SK-N-SH (cell line): ENCODE measurements at regions not wholly inside any gene's neighbourhood (a gene's known extent, or its start where the extent isn't known, plus 50 kb on each side); places are given as distances from the start of the nearest gene placed in this dataset.

ENCODE experiments used
- CTCF ChIA-PET: fragments of 300-600, 350-600 bp; formaldehyde crosslinking; extraction: SDS; loops from one replicate; lab custom pipeline; 2021; lab: Yijun Ruan, JAX
- POLR2A ChIA-PET: fragments of 350-600 bp; sonication (Branson Sonifier 250); formaldehyde crosslinking; extraction: SDS; loops from one replicate; lab custom pipeline; 2020; ENCODE audit warnings: antibody characterized with exemption, inconsistent platforms; lab: Yijun Ruan, JAX
- DNase-seq: peaks from one replicate; pipeline ENCODE4 v3.0.0; 2012
- H2AFZ ChIP-seq: fragments of 200-600 bp; sonication (generic); 2 replicates; pipeline ENCODE4 v1.8.1; 2016; ENCODE audit warnings: antibody characterized with exemption, mild to moderate bottlenecking, low read depth
- H3F3A ChIP-seq: fragments of 200-600 bp; sonication (generic); replicated peaks from 2 replicates; pipeline ENCODE3; 2016; ENCODE audit warnings: antibody characterized with exemption, mild to moderate bottlenecking; ENCODE audit not compliant: insufficient read depth
- H3K27ac ChIP-seq, 2 experiments: fragments of 200-500 bp in 1 of 2; fragments of 200-600 bp in 1 of 2; sonication (Bioruptor generic) in 1 of 2; sonication (generic), shearing (Covaris generic) in 1 of 2; 2 replicates each; pipeline versions ENCODE4 v1.5.1 to v1.6.1; 2014 to 2016; ENCODE audit warnings: low read depth in 2 of 2, inconsistent platforms in 1 of 2, low read length in 1 of 2, mild to moderate bottlenecking in 1 of 2, mixed read lengths in 1 of 2
- H3K27me3 ChIP-seq: fragments of 200-600 bp; sonication (generic), shearing (Covaris generic); 2 replicates; pipeline ENCODE4 v1.6.1; 2016; ENCODE audit warnings: mixed run types; ENCODE audit not compliant: insufficient read depth
- H3K36me3 ChIP-seq, 2 experiments: fragments of 200-500 bp in 1 of 2; fragments of 200-600 bp in 1 of 2; sonication (Bioruptor generic) in 1 of 2; sonication (generic) in 1 of 2; replicated peaks in 1 of 2; 2 replicates each; pipeline versions ENCODE3 to v1.5.1; 2014 to 2016; ENCODE audit warnings: low read length in 1 of 2, mild to moderate bottlenecking in 1 of 2; ENCODE audit not compliant: insufficient read depth in 2 of 2, control insufficient read depth in 1 of 2
- H3K4me1 ChIP-seq, 2 experiments: fragments of 200-500 bp in 1 of 2; fragments of 200-600 bp in 1 of 2; sonication (Bioruptor generic) in 1 of 2; sonication (generic), shearing (Covaris generic) in 1 of 2; 2 replicates each; pipeline versions ENCODE4 v1.5.1 to v1.6.1; 2014 to 2016; ENCODE audit warnings: low read depth in 1 of 2, low read length in 1 of 2, mixed run types in 1 of 2; ENCODE audit not compliant: insufficient read depth in 2 of 2, control insufficient read depth in 1 of 2
- H3K4me2 ChIP-seq: fragments of 200-600 bp; sonication (generic), shearing (Covaris generic); 2 replicates; pipeline ENCODE4 v1.6.1; 2017; ENCODE audit warnings: mixed run types
- H3K4me3 ChIP-seq, 2 experiments: fragments of 200-500 bp in 1 of 2; fragments of 200-600 bp in 1 of 2; sonication (Bioruptor generic) in 1 of 2; sonication (generic), shearing (Covaris generic) in 1 of 2; 2 replicates each; pipeline versions ENCODE4 v1.5.1 to v1.8.1; 2014 to 2016; ENCODE audit warnings: low read depth in 2 of 2, inconsistent platforms in 1 of 2, low read length in 1 of 2, mild to moderate bottlenecking in 1 of 2, mixed read lengths in 1 of 2, moderate library complexity in 1 of 2
- H3K79me2 ChIP-seq: fragments of 200-600 bp; sonication (generic); 2 replicates; pipeline ENCODE4 v1.8.1; 2017; ENCODE audit warnings: mild to moderate bottlenecking; ENCODE audit not compliant: insufficient read depth
- H3K9ac ChIP-seq: fragments of 200-600 bp; sonication (generic); 2 replicates; pipeline ENCODE4 v1.6.1; 2017; ENCODE audit warnings: mixed run types
- H3K9me2 ChIP-seq: fragments of 200-600 bp; sonication (generic); 2 replicates; pipeline ENCODE4 v1.6.1; 2017; ENCODE audit warnings: mixed run types
- H3K9me3 ChIP-seq: fragments of 200-600 bp; sonication (generic); 2 replicates; pipeline ENCODE4 v1.6.1; 2017; ENCODE audit warnings: mixed run types, mild to moderate bottlenecking, moderate library complexity
- H4K20me1 ChIP-seq: fragments of 200-600 bp; sonication (generic); 2 replicates; pipeline ENCODE4 v1.6.1; 2017; ENCODE audit warnings: mild to moderate bottlenecking, mixed run types; ENCODE audit not compliant: insufficient read depth
- CHD2 ChIP-seq: fragments of 150-350 bp; IDR thresholded peaks from 2 replicates; pipeline ENCODE4 v1.6.1; 2018; ENCODE audit warnings: low read length; ENCODE audit not compliant: partially characterized antibody
- MEF2A ChIP-seq: IDR thresholded peaks from 2 replicates; pipeline ENCODE4 v1.4.0; 2012; ENCODE audit warnings: low read depth, borderline replicate concordance
- MXI1 ChIP-seq: IDR thresholded peaks from 2 replicates; pipeline ENCODE4 v1.6.1; 2012; ENCODE audit warnings: mild to moderate bottlenecking, low read depth, low read length, improper control_type of control experiment
- PBX3 ChIP-seq: IDR thresholded peaks from 2 replicates; pipeline ENCODE4; 2012
- POLR2AphosphoS5 ChIP-seq: IDR thresholded peaks from 2 replicates; pipeline ENCODE4 v1.6.1; 2012; ENCODE audit warnings: low read depth, low read length
- REST ChIP-seq: IDR thresholded peaks from 2 replicates; pipeline ENCODE4 v1.6.1; 2012; ENCODE audit warnings: mild to moderate bottlenecking, low read depth, low read length, moderate library complexity
- RFX5 ChIP-seq: IDR thresholded peaks from 2 replicates; pipeline ENCODE4 v1.6.1; 2012; ENCODE audit warnings: mild to moderate bottlenecking, improper control_type of control experiment, low read length
- RXRA ChIP-seq: IDR thresholded peaks from 2 replicates; pipeline ENCODE4 v1.4.0; 2012; ENCODE audit warnings: low read depth, mild to moderate bottlenecking, borderline replicate concordance
- TAF1 ChIP-seq: IDR thresholded peaks from 2 replicates; pipeline ENCODE4 v1.6.1; 2012; ENCODE audit warnings: low read depth, mild to moderate bottlenecking, low read length, moderate library complexity, borderline replicate concordance
- TCF12 ChIP-seq: IDR thresholded peaks from 2 replicates; pipeline ENCODE4 v1.4.0; 2012
- TEAD4 ChIP-seq: IDR thresholded peaks from 2 replicates; pipeline ENCODE4 v1.4.0; 2012; ENCODE audit warnings: mild to moderate bottlenecking, borderline replicate concordance; ENCODE audit not compliant: insufficient read depth
- WGBS: methylation state at CpG from one replicate; pipeline ENCODE4 v1.1.6; 2017; ENCODE audit warnings: low lambda C conversion rate; 5-methylcytosine and 5-hydroxymethylcytosine counted together
- TF ChIP-seq, protein P1 (sequence below): IDR thresholded peaks from 2 replicates; pipeline ENCODE4 v1.4.0; 2012; ENCODE audit warnings: low read depth, borderline replicate concordance

DNA sequence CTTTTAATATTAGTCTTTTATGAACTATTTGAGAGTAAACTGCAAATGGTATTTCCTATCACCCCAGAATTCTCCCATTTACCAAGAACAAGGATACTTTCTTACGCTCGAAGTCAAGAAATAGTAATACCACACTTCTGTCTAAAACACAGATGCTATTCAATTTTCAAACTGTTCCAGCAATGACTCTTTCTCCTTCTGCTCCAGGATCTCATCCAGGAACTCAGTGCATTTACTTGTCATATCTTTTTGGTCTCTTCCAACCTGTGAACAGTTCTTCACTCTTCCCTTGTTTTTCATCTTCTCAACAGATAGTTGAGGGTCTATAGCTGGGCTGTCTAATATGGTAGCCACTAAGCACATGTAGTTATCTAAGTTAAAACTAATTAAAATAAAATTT is 87.1 kb upstream of the GAP43 start:
- H3K4me3 ChIP-seq, result no peak overlapping the region
- H3K4me1 ChIP-seq, result peaks cover 0 to 2% of the 10 kb centered on the region in 2 experiments; a peak in 2 of 4 replicates
- TF ChIP-seq TAF1 (no peak), RFX5 (no peak), CHD2 (no peak), TCF12 (no peak), TEAD4 (no peak), RXRA (no peak), MXI1 (no peak), MEF2A (no peak), REST (no peak), POLR2AphosphoS5 (no peak), PBX3 (no peak)
- TF ChIP-seq, protein P1, sequence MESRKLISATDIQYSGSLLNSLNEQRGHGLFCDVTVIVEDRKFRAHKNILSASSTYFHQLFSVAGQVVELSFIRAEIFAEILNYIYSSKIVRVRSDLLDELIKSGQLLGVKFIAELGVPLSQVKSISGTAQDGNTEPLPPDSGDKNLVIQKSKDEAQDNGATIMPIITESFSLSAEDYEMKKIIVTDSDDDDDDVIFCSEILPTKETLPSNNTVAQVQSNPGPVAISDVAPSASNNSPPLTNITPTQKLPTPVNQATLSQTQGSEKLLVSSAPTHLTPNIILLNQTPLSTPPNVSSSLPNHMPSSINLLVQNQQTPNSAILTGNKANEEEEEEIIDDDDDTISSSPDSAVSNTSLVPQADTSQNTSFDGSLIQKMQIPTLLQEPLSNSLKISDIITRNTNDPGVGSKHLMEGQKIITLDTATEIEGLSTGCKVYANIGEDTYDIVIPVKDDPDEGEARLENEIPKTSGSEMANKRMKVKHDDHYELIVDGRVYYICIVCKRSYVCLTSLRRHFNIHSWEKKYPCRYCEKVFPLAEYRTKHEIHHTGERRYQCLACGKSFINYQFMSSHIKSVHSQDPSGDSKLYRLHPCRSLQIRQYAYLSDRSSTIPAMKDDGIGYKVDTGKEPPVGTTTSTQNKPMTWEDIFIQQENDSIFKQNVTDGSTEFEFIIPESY, result no peak
- POLR2A ChIA-PET, result no interaction called here
- no peak for DNase-seq
- H3K9me2 ChIP-seq, result no peaks in the 10 kb centered on the region
- no peak overlapping the region for H3K27ac ChIP-seq
- H3K27me3 ChIP-seq, result no peaks in the 10 kb centered on the region
- 100% methylated on average over 2 of the region's 2 CpGs for WGBS
- H3F3A ChIP-seq, result no peaks in the 10 kb centered on the region
- no peaks in the 10 kb centered on the region for H3K36me3 ChIP-seq
- H3K4me2 ChIP-seq, result no peak overlapping the region
- no peaks in the 10 kb centered on the region for H3K9me3 ChIP-seq
- no peak overlapping the region for H3K9ac ChIP-seq
- no peaks in the 10 kb centered on the region for H3K79me2 ChIP-seq
- H4K20me1 ChIP-seq, result no peaks in the 10 kb centered on the region
- no peak overlapping the region for H2AFZ ChIP-seq
- CTCF ChIA-PET, result no interaction called here
